ENCODE measurements at regions not wholly inside any gene's neighbourhood (a gene's known extent, or its start where the extent isn't known, plus 50 kb on each side); places are given as distances from the start of the nearest gene placed in this dataset.

DNA sequence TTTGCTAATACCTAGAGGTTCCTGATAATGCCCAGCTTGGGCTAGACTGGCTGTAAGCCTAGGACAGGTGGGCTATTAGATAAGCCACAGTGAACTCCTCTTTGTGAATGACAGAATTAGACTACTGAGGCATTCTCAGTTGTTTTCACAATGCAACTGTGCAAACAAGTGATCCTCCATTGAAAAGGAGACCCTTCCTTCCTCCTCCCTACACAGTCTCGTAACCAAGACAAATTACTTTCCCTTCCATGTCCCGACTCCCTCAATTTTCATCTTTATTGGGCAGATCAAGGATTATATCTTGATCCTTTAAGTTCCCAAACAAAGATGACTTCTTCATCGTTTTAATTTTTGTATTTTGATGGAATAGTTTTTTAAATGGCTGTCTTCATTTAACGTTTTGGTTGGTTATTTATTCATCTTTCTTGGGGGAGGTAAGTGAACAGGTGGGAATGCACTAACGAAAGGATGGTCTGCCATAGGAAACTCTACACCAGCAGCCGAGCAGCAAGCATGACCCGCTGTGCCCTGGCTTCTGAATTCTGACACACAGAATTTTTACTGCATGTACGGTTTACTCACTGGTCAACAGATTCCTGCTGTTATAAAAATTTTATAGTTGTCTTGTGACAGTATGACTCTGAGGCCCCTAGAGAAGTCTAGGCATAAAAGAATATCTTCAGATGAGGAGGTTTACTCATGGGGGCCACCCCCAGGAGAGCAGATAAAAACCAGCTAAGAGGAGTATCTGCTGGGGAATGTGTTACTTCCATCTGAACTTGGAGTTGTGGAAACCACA is 137.5 kb upstream of the TUT7 start:
- H3K79me2 ChIP-seq (ENCODE audit: insufficient read depth), result no peaks in the 10 kb centered on the region
- no peak overlapping the region for H3K27ac ChIP-seq (ENCODE audit: low read depth in 2 of 2, low read length in 1 of 2)
- H3K4me2 ChIP-seq, result no peak overlapping the region
- H4K20me1 ChIP-seq (ENCODE audit: insufficient read depth), result no peaks in the 10 kb centered on the region
- no peak for DNase-seq
- no peak overlapping the region for H2AFZ ChIP-seq (ENCODE audit: low read depth)
- no peaks in the 10 kb centered on the region for H3F3A ChIP-seq (replicated peaks; ENCODE audit: insufficient read depth)
- no peaks in the 10 kb centered on the region for H3K9me2 ChIP-seq
- 64% methylated on average over 8 of the region's 8 CpGs for WGBS (ENCODE audit: low lambda C conversion rate)
- no peaks in the 10 kb centered on the region for H3K27me3 ChIP-seq (ENCODE audit: insufficient read depth)
- CTCF ChIA-PET, result interaction anchor here (1.4 to 2.8 kb wide), 2 partner anchors 833 kb away, joined by 4 to 13 read pairs; no protein-coding TSS in a partner anchor
- no peak overlapping the region for H3K4me3 ChIP-seq (ENCODE audit: low read depth in 2 of 2, low read length in 1 of 2)
- no peak for TF ChIP-seq RXRA (IDR thresholded peaks at IDR 0.05; ENCODE audit: borderline replicate concordance, low read depth)
- TF ChIP-seq, protein P1, sequence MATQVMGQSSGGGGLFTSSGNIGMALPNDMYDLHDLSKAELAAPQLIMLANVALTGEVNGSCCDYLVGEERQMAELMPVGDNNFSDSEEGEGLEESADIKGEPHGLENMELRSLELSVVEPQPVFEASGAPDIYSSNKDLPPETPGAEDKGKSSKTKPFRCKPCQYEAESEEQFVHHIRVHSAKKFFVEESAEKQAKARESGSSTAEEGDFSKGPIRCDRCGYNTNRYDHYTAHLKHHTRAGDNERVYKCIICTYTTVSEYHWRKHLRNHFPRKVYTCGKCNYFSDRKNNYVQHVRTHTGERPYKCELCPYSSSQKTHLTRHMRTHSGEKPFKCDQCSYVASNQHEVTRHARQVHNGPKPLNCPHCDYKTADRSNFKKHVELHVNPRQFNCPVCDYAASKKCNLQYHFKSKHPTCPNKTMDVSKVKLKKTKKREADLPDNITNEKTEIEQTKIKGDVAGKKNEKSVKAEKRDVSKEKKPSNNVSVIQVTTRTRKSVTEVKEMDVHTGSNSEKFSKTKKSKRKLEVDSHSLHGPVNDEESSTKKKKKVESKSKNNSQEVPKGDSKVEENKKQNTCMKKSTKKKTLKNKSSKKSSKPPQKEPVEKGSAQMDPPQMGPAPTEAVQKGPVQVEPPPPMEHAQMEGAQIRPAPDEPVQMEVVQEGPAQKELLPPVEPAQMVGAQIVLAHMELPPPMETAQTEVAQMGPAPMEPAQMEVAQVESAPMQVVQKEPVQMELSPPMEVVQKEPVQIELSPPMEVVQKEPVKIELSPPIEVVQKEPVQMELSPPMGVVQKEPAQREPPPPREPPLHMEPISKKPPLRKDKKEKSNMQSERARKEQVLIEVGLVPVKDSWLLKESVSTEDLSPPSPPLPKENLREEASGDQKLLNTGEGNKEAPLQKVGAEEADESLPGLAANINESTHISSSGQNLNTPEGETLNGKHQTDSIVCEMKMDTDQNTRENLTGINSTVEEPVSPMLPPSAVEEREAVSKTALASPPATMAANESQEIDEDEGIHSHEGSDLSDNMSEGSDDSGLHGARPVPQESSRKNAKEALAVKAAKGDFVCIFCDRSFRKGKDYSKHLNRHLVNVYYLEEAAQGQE (IDR thresholded peaks at IDR 0.05; ENCODE audit: low read depth, low read length), result no peak
- no peak for TF ChIP-seq CHD2 (IDR thresholded peaks at IDR 0.05; ENCODE audit: low read length, partially characterized antibody)
- TF ChIP-seq, protein P2, sequence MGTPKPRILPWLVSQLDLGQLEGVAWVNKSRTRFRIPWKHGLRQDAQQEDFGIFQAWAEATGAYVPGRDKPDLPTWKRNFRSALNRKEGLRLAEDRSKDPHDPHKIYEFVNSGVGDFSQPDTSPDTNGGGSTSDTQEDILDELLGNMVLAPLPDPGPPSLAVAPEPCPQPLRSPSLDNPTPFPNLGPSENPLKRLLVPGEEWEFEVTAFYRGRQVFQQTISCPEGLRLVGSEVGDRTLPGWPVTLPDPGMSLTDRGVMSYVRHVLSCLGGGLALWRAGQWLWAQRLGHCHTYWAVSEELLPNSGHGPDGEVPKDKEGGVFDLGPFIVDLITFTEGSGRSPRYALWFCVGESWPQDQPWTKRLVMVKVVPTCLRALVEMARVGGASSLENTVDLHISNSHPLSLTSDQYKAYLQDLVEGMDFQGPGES (IDR thresholded peaks at IDR 0.05; ENCODE audit: low read depth, low read length), result no peak
- TF ChIP-seq FOXJ3 (CRISPR knock-in tag; IDR thresholded peaks at IDR 0.05), result no peak
- TF ChIP-seq, protein P3, sequence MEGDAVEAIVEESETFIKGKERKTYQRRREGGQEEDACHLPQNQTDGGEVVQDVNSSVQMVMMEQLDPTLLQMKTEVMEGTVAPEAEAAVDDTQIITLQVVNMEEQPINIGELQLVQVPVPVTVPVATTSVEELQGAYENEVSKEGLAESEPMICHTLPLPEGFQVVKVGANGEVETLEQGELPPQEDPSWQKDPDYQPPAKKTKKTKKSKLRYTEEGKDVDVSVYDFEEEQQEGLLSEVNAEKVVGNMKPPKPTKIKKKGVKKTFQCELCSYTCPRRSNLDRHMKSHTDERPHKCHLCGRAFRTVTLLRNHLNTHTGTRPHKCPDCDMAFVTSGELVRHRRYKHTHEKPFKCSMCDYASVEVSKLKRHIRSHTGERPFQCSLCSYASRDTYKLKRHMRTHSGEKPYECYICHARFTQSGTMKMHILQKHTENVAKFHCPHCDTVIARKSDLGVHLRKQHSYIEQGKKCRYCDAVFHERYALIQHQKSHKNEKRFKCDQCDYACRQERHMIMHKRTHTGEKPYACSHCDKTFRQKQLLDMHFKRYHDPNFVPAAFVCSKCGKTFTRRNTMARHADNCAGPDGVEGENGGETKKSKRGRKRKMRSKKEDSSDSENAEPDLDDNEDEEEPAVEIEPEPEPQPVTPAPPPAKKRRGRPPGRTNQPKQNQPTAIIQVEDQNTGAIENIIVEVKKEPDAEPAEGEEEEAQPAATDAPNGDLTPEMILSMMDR (IDR thresholded peaks at IDR 0.05), result no peak
- TF ChIP-seq, protein P4, sequence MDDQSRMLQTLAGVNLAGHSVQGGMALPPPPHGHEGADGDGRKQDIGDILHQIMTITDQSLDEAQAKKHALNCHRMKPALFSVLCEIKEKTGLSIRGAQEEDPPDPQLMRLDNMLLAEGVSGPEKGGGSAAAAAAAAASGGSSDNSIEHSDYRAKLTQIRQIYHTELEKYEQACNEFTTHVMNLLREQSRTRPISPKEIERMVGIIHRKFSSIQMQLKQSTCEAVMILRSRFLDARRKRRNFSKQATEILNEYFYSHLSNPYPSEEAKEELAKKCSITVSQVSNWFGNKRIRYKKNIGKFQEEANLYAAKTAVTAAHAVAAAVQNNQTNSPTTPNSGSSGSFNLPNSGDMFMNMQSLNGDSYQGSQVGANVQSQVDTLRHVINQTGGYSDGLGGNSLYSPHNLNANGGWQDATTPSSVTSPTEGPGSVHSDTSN (IDR thresholded peaks at IDR 0.05), result no peak
- TF ChIP-seq EZH2phosphoT487 (IDR thresholded peaks at IDR 0.05; ENCODE audit: borderline replicate concordance, low read depth), result no peak
- no peak for TF ChIP-seq SIN3A (IDR thresholded peaks at IDR 0.05; ENCODE audit: borderline replicate concordance, low read depth, low read length)
- TF ChIP-seq ELF1 (IDR thresholded peaks at IDR 0.05), result no peak
- TF ChIP-seq JUND (IDR thresholded peaks at IDR 0.05), result no peak
- no peaks in the 10 kb centered on the region for H3K9me3 ChIP-seq
- no peaks in the 10 kb centered on the region; a peak in 2 of 4 replicates for H3K4me1 ChIP-seq (ENCODE audit: control insufficient read depth in 1 of 2, insufficient read depth in 2 of 2, low read depth in 1 of 2, low read length in 1 of 2)
- H3K9ac ChIP-seq, result no peak overlapping the region
- H3K36me3 ChIP-seq (replicated peaks in 1 of 2; ENCODE audit: control insufficient read depth in 1 of 2, insufficient read depth in 2 of 2, low read length in 1 of 2), result no peaks in the 10 kb centered on the region
- POLR2A ChIA-PET, result no interaction called here

Measured in SK-N-SH (cell line).